Endodermal cell (in vitro differentiated cells): ENCODE measurements at regions not wholly inside any gene's neighbourhood (a gene's known extent, or its start where the extent isn't known, plus 50 kb on each side); places are given as distances from the start of the nearest gene placed in this dataset.

ENCODE experiments used
- DNase-seq: peaks from one replicate; pipeline ENCODE4 v3.0.0-alpha.2; 2017
- H3K27ac ChIP-seq: 2 replicates; pipeline ENCODE4 v1.5.1; 2013; ENCODE audit warnings: mild to moderate bottlenecking, low read depth, low read length, moderate library complexity
- H3K27me3 ChIP-seq: 2 replicates; pipeline ENCODE4 v1.6.1; 2013; ENCODE audit warnings: mild to moderate bottlenecking, low read length, moderate library complexity; ENCODE audit not compliant: insufficient read depth, control insufficient read depth, poor library complexity, severe bottlenecking
- H3K36me3 ChIP-seq: 2 replicates; pipeline ENCODE4 v1.7.0; 2013; ENCODE audit warnings: mild to moderate bottlenecking, low read length, moderate library complexity; ENCODE audit not compliant: control insufficient read depth, insufficient read depth
- H3K4me1 ChIP-seq: one replicate; pipeline ENCODE4 v1.7.0; 2013; ENCODE audit warnings: low read length; ENCODE audit not compliant: control insufficient read depth, insufficient read depth
- H3K4me3 ChIP-seq: 2 replicates; pipeline ENCODE4 v1.5.1; 2013; ENCODE audit warnings: mild to moderate bottlenecking, low read length, moderate library complexity
- H3K9ac ChIP-seq: 2 replicates; pipeline ENCODE4 v1.6.1; 2013; ENCODE audit warnings: mild to moderate bottlenecking, low read length, moderate library complexity; ENCODE audit not compliant: poor library complexity, severe bottlenecking; ENCODE audit errors: extremely low read depth
- H3K9me3 ChIP-seq: 2 replicates; pipeline ENCODE4 v1.6.1; 2013; ENCODE audit warnings: mild to moderate bottlenecking, low read length, moderate library complexity; ENCODE audit not compliant: control insufficient read depth
- H3K27ac Mint-ChIP-seq: 2 replicates; pipeline ENCODE4 v1.8.0; 2020; ENCODE audit warnings: mixed read lengths
- H3K27me3 Mint-ChIP-seq: 2 replicates; pipeline ENCODE4 v1.8.0; 2021; ENCODE audit warnings: mild to moderate bottlenecking, mixed read lengths; ENCODE audit not compliant: insufficient read depth
- H3K36me3 Mint-ChIP-seq: 2 replicates; pipeline ENCODE4 v1.8.0; 2020; ENCODE audit warnings: low read depth, mixed read lengths
- H3K4me1 Mint-ChIP-seq: 2 replicates; pipeline ENCODE4 v1.8.0; 2020; ENCODE audit warnings: mixed read lengths
- H3K4me3 Mint-ChIP-seq: 2 replicates; pipeline ENCODE4 v1.8.0; 2020; ENCODE audit warnings: mild to moderate bottlenecking, moderate library complexity, mixed read lengths
- H3K9me3 Mint-ChIP-seq: 2 replicates; pipeline ENCODE4 v1.8.0; 2020; ENCODE audit warnings: mild to moderate bottlenecking, mixed read lengths
- CTCF ChIP-seq: fragments of 200-600 bp; sonication (generic); conservative IDR thresholded peaks from 2 replicates; pipeline ENCODE4 v1.5.0; 2021; ENCODE audit warnings: antibody characterized with exemption, mild to moderate bottlenecking
- WGBS, 2 experiments: methylation state at CpG; one replicate each; pipeline versions ENCODE4 v1.1.5 to v1.1.7; 2013; ENCODE audit warnings: missing lambda C conversion rate in 2 of 2, mixed read lengths in 1 of 2; ENCODE audit not compliant: insufficient coverage in 1 of 2, insufficient read length in 1 of 2; 5-methylcytosine and 5-hydroxymethylcytosine counted together

- no peak overlapping the region for H3K4me3 ChIP-seq
- WGBS, 2 experiments: 91 to 97% methylated on average over 9 to 15 of the region's 15 CpGs
- no peaks in the 10 kb centered on the region for H3K27me3 ChIP-seq
- no peaks in the 10 kb centered on the region for H3K36me3 Mint-ChIP-seq
- H3K4me1 Mint-ChIP-seq: peaks cover 6% of the 10 kb centered on the region
- no peak overlapping the region for H3K4me3 Mint-ChIP-seq
- no peaks in the 10 kb centered on the region for H3K27me3 Mint-ChIP-seq
- no peak overlapping the region for H3K9ac ChIP-seq
- TF ChIP-seq CTCF: no peak
- H3K27ac Mint-ChIP-seq: no peak overlapping the region
- no peaks in the 10 kb centered on the region for H3K36me3 ChIP-seq
- H3K9me3 ChIP-seq: no peaks in the 10 kb centered on the region
- peaks cover 4% of the 10 kb centered on the region for H3K4me1 ChIP-seq
- no peak overlapping the region for H3K27ac ChIP-seq
- no peaks in the 10 kb centered on the region for H3K9me3 Mint-ChIP-seq
- peak; percentile 21 for DNase-seq
These were observed 132.1 kb upstream of the RTL1 start for GRCh38 chr14:101035466-101036225.

DNA sequence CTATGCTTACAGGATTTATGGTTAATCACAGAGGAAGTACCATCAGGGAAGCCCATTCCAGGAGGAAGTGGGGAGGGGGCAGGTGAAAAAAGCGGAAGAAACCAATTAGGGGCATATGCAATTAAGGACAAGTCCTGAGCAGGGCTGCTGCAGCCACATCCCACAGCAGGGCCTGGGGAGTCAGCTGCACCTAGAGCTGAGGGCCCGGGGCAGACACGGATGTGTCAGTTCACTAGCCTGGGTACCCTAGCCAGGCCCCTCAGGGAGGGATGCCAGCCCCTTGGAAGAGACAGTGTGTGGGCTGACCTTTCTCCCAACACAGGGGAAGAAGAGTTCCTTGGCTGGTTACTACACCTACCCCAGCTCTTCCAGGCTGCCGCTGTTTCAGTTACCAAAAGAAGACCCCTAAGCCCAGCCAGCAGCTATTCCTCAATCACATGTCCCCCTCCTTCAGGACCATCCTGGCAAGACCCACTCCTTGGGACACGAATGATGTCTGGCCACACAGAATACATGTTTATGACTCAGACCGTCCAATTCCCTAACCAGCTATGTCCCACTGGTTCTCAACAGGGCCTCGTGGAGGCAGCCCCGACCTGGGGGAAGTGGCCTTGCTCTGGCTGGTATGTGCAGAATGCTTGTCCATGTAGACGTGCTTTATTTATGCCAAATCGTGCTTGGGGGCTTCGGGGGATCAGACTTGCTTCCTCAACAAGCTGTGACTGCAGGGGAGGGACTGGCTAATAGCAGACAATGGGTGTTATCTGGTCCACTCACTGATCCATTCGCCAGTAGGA, 133.7 kb upstream of the RTL1 start:
- H3K36me3 ChIP-seq: no peaks in the 10 kb centered on the region
- TF ChIP-seq CTCF: no peak
- WGBS, 2 experiments: 86% methylated on average over 7 to 12 of the region's 12 CpGs
- no peak overlapping the region for H3K9ac ChIP-seq
- H3K4me3 Mint-ChIP-seq: no peak overlapping the region
- no peak overlapping the region for H3K27ac Mint-ChIP-seq
- no peaks in the 10 kb centered on the region for H3K27me3 ChIP-seq
- H3K9me3 ChIP-seq: no peaks in the 10 kb centered on the region
- no peak for DNase-seq
- no peak overlapping the region for H3K27ac ChIP-seq
- H3K36me3 Mint-ChIP-seq: no peaks in the 10 kb centered on the region
- H3K4me3 ChIP-seq: no peak overlapping the region
- H3K4me1 Mint-ChIP-seq: peaks cover 6% of the 10 kb centered on the region
- H3K27me3 Mint-ChIP-seq: no peaks in the 10 kb centered on the region
- H3K9me3 Mint-ChIP-seq: no peaks in the 10 kb centered on the region
- peaks cover 4% of the 10 kb centered on the region for H3K4me1 ChIP-seq

DNA sequence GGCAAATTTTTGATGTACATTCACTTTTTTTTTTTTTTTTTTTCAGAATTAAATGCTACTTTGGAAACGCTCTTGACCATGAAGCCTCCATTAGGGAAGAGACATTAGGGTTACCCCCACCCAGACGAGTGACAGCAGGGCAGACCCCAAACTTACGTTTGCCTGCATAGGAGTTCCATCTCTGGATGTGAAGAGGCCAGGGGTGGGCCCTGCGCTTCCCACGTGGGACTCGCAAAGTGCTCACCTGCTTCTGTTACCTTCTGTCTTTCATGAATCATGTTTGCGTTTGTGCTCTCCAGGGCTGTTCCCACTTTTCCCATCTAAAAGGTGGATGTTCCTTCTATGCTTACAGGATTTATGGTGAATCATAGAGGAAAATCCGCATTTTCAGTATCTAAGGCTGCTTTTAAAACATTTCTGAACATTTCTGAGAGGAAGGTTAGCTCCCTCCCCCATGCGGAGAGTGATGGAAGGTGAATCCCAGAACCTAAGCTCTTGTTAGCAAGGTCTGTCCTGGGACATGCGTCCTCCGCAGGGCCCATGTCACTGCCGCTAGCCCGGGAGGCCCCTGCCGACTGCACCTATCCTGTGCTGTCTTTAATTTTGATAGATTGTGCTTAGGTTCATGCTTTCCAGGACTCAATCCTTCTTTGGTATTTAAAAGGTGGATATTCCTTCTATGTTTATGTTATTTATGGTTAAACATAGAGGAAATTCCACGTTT, 135.7 kb upstream of the RTL1 start:
- no peaks in the 10 kb centered on the region for H3K9me3 Mint-ChIP-seq
- no peak overlapping the region for H3K4me3 ChIP-seq
- H3K27me3 Mint-ChIP-seq: no peaks in the 10 kb centered on the region
- 92 to 95% methylated on average over 12 to 15 of the region's 15 CpGs for WGBS, 2 experiments
- no peak overlapping the region for H3K27ac Mint-ChIP-seq
- H3K4me3 Mint-ChIP-seq: no peak overlapping the region
- no peaks in the 10 kb centered on the region for H3K27me3 ChIP-seq
- no peaks in the 10 kb centered on the region for H3K9me3 ChIP-seq
- H3K36me3 ChIP-seq: no peaks in the 10 kb centered on the region
- no peak for TF ChIP-seq CTCF
- no peak for DNase-seq
- no peaks in the 10 kb centered on the region for H3K36me3 Mint-ChIP-seq
- no peak overlapping the region for H3K27ac ChIP-seq
- H3K4me1 Mint-ChIP-seq: peaks cover 6% of the 10 kb centered on the region
- H3K4me1 ChIP-seq: peaks cover 4% of the 10 kb centered on the region
- no peak overlapping the region for H3K9ac ChIP-seq
